WTC11 (cell line): ENCODE measurements at regions not wholly inside any gene's neighbourhood (a gene's known extent, or its start where the extent isn't known, plus 50 kb on each side); places are given as distances from the start of the nearest gene placed in this dataset.

ENCODE experiments used
- ATAC-seq: fragments of 200-7000 bp; cut with Tn5 transposase; 2 replicates; pipeline ENCODE4 v1.10.0; 2021; ENCODE audit warnings: mild to moderate bottlenecking, moderate library complexity
- CTCF ChIA-PET: fragments of 300-600 bp; sonication (Branson Sonifier 250); formaldehyde crosslinking; loops from one replicate; lab custom pipeline; 2021; ENCODE audit warnings: antibody characterized with exemption; lab: Charles Lee
- POLR2A ChIA-PET: fragments of 350-600 bp; sonication (Branson Sonifier 250); formaldehyde crosslinking; loops from one replicate; lab custom pipeline; 2021; ENCODE audit warnings: antibody characterized with exemption; lab: Charles Lee
- DNase-seq: peaks from one replicate; pipeline ENCODE4 v3.0.0; 2021; ENCODE audit warnings: low spot score
- H3K27ac Mint-ChIP-seq: 2 replicates; pipeline ENCODE4 v1.8.0; 2021; ENCODE audit warnings: mixed read lengths
- H3K27me3 Mint-ChIP-seq: 2 replicates; pipeline ENCODE4 v1.8.0; 2021; ENCODE audit warnings: low read depth, mild to moderate bottlenecking, moderate library complexity, mixed read lengths
- H3K36me3 Mint-ChIP-seq: 2 replicates; pipeline ENCODE4 v1.8.0; 2021; ENCODE audit warnings: mixed read lengths
- H3K4me1 Mint-ChIP-seq: 2 replicates; pipeline ENCODE4 v1.8.0; 2022; ENCODE audit warnings: mixed read lengths
- H3K4me3 Mint-ChIP-seq: 2 replicates; pipeline ENCODE4 v1.8.0; 2021; ENCODE audit warnings: mild to moderate bottlenecking, moderate library complexity, mixed read lengths
- H3K9me3 Mint-ChIP-seq: 2 replicates; pipeline ENCODE4 v1.8.0; 2021; ENCODE audit warnings: mixed read lengths
- AFF4 ChIP-seq: sonication (generic); formaldehyde crosslinking; IDR thresholded peaks from 2 replicates; pipeline ENCODE4 v1.8.1; 2023; ENCODE audit warnings: mild to moderate bottlenecking, missing genetic modification reagents, borderline replicate concordance
- CBFB ChIP-seq: sonication (generic); formaldehyde crosslinking; IDR thresholded peaks from 2 replicates; pipeline ENCODE4 v1.8.1; 2022; ENCODE audit warnings: mild to moderate bottlenecking, low read depth, missing genetic modification reagents
- EMX1 ChIP-seq: fragments of 250-450 bp; sonication (Bioruptor Pico); IDR thresholded peaks from 2 replicates; pipeline ENCODE4 v1.8.0; 2021; ENCODE audit warnings: mild to moderate bottlenecking
- ESRRA ChIP-seq: sonication (generic); formaldehyde crosslinking; IDR thresholded peaks from 2 replicates; pipeline ENCODE4 v1.8.1; 2022; ENCODE audit warnings: mild to moderate bottlenecking, missing genetic modification reagents, borderline replicate concordance
- FOXK1 ChIP-seq: sonication (generic); formaldehyde crosslinking; IDR thresholded peaks from 2 replicates; pipeline ENCODE4 v1.8.0; 2022; ENCODE audit warnings: mild to moderate bottlenecking, moderate library complexity, missing genetic modification reagents
- IRF1 ChIP-seq: sonication (generic); formaldehyde crosslinking; IDR thresholded peaks from 2 replicates; pipeline ENCODE4 v1.8.0; 2023; ENCODE audit warnings: missing genetic modification reagents
- JAZF1 ChIP-seq: fragments of 250-450 bp; sonication (Bioruptor Pico); IDR thresholded peaks from 2 replicates; pipeline ENCODE4 v1.9.0; 2021; ENCODE audit warnings: moderate library complexity, mild to moderate bottlenecking, inconsistent platforms
- KAT7 ChIP-seq: sonication (generic); formaldehyde crosslinking; IDR thresholded peaks from 2 replicates; pipeline ENCODE4 v1.8.1; 2023; ENCODE audit warnings: missing genetic modification reagents, mild to moderate bottlenecking, borderline replicate concordance
- NFE2L1 ChIP-seq: sonication (generic); formaldehyde crosslinking; IDR thresholded peaks from 2 replicates; pipeline ENCODE4 v1.8.1; 2023; ENCODE audit warnings: missing genetic modification reagents
- NR2C2 ChIP-seq: sonication (generic); formaldehyde crosslinking; IDR thresholded peaks from 2 replicates; pipeline ENCODE4 v1.8.0; 2022; ENCODE audit warnings: mild to moderate bottlenecking, missing genetic modification reagents
- NR3C1 ChIP-seq: sonication (generic); formaldehyde crosslinking; conservative IDR thresholded peaks from 2 replicates; pipeline ENCODE4 v1.8.1; 2023; ENCODE audit warnings: low read depth, mild to moderate bottlenecking, missing genetic modification reagents
- OVOL2 ChIP-seq: fragments of 250-450 bp; sonication (Bioruptor Pico); IDR thresholded peaks from 2 replicates; pipeline ENCODE4 v1.9.0; 2021; ENCODE audit warnings: mild to moderate bottlenecking, borderline replicate concordance
- PREB ChIP-seq: sonication (generic); formaldehyde crosslinking; IDR thresholded peaks from 2 replicates; pipeline ENCODE4 v1.8.1; 2022; ENCODE audit warnings: mild to moderate bottlenecking, missing genetic modification reagents, moderate library complexity, borderline replicate concordance
- SMAD3 ChIP-seq: sonication (generic); formaldehyde crosslinking; IDR thresholded peaks from 2 replicates; pipeline ENCODE4 v1.8.0; 2022; ENCODE audit warnings: missing genetic modification reagents, mild to moderate bottlenecking, borderline replicate concordance
- SMAD4 ChIP-seq: sonication (generic); formaldehyde crosslinking; IDR thresholded peaks from 2 replicates; pipeline ENCODE4 v1.8.0; 2022; ENCODE audit warnings: mild to moderate bottlenecking, missing genetic modification reagents
- ZNF121 ChIP-seq: sonication (generic); formaldehyde crosslinking; IDR thresholded peaks from 2 replicates; pipeline ENCODE4 v1.8.0; 2023; ENCODE audit warnings: missing genetic modification reagents
- ZNF281 ChIP-seq: sonication (generic); formaldehyde crosslinking; IDR thresholded peaks from 2 replicates; pipeline ENCODE4 v1.8.0; 2023; ENCODE audit warnings: mild to moderate bottlenecking, missing genetic modification reagents
- ZNF416 ChIP-seq: fragments of 250-450 bp; sonication (Bioruptor Pico); IDR thresholded peaks from 2 replicates; pipeline ENCODE4 v1.9.0; 2021; ENCODE audit warnings: mild to moderate bottlenecking, inconsistent platforms
- TF ChIP-seq, protein P1 (sequence below): fragments of 250-450 bp; sonication (Bioruptor Pico); IDR thresholded peaks from 2 replicates; pipeline ENCODE4 v1.9.0; 2021; ENCODE audit warnings: moderate library complexity, mild to moderate bottlenecking, inconsistent platforms, borderline replicate concordance
- TF ChIP-seq, protein P2 (sequence below): fragments of 250-450 bp; sonication (Bioruptor Pico); IDR thresholded peaks from 2 replicates; pipeline ENCODE4 v2.1.2; 2022; ENCODE audit warnings: mild to moderate bottlenecking, moderate library complexity
- TF ChIP-seq, protein P3 (sequence below): sonication (generic); formaldehyde crosslinking; IDR thresholded peaks from 2 replicates; pipeline ENCODE4 v1.8.0; 2022; ENCODE audit warnings: mild to moderate bottlenecking, missing genetic modification reagents

GRCh38 chr13:44296856-44297255 lies 76.8 kb upstream of the SERP2 start:
- ChIA-PET POLR2A (no interaction called here), CTCF (no interaction called here)
- no peak overlapping the region for H3K4me3 Mint-ChIP-seq
- ATAC-seq (no peak), DNase-seq (no peak)
- TF ChIP-seq IRF1 (CRISPR knock-in tag) (no peak), ZNF121 (CRISPR knock-in tag) (no peak), AFF4 (no peak), KAT7 (CRISPR knock-in tag) (no peak), NR2C2 (CRISPR knock-in tag) (no peak), SMAD3 (no peak), ZNF281 (no peak), ZNF416 (CRISPR knock-in tag) (no peak), PREB (no peak), FOXK1 (CRISPR knock-in tag) (no peak), ESRRA (CRISPR knock-in tag) (no peak), NR3C1 (CRISPR knock-in tag) (no peak)
- TF ChIP-seq, protein P1, sequence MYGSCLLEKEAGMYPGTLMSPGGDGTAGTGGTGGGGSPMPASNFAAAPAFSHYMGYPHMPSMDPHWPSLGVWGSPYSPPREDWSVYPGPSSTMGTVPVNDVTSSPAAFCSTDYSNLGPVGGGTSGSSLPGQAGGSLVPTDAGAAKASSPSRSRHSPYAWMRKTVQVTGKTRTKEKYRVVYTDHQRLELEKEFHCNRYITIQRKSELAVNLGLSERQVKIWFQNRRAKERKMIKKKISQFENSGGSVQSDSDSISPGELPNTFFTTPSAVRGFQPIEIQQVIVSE (CRISPR knock-in tag) = no peak
- H3K9me3 Mint-ChIP-seq = no peaks in the 10 kb centered on the region; the same call in 1 of the 2 replicates
- no peak overlapping the region for H3K27ac Mint-ChIP-seq
- H3K36me3 Mint-ChIP-seq = no peaks in the 10 kb centered on the region
- H3K4me1 Mint-ChIP-seq = peaks cover 19% of the 10 kb centered on the region
- no peaks in the 10 kb centered on the region; the same call in 1 of the 2 replicates for H3K27me3 Mint-ChIP-seq

- H3K36me3 Mint-ChIP-seq = no peaks in the 10 kb centered on the region
- H3K4me3 Mint-ChIP-seq = no peak overlapping the region
- ATAC-seq (no peak), DNase-seq (no peak)
- H3K27ac Mint-ChIP-seq = no peak overlapping the region
- H3K27me3 Mint-ChIP-seq = peaks cover 5% of the 10 kb centered on the region
- POLR2A ChIA-PET = no interaction called here
- peaks cover 12% of the 10 kb centered on the region for H3K4me1 Mint-ChIP-seq
- no peaks in the 10 kb centered on the region; the same call in 1 of the 2 replicates for H3K9me3 Mint-ChIP-seq
- CTCF ChIA-PET = no interaction called here
- no peak for TF ChIP-seq EMX1 (CRISPR knock-in tag)
- no peak for TF ChIP-seq SMAD4 (CRISPR knock-in tag)
- no peak for TF ChIP-seq NFE2L1 (CRISPR knock-in tag)
- TF ChIP-seq, protein P2, sequence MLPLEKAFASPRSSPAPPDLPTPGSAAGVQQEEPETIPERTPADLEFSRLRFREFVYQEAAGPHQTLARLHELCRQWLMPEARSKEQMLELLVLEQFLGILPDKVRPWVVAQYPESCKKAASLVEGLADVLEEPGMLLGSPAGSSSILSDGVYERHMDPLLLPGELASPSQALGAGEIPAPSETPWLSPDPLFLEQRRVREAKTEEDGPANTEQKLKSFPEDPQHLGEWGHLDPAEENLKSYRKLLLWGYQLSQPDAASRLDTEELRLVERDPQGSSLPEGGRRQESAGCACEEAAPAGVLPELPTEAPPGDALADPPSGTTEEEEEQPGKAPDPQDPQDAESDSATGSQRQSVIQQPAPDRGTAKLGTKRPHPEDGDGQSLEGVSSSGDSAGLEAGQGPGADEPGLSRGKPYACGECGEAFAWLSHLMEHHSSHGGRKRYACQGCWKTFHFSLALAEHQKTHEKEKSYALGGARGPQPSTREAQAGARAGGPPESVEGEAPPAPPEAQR (CRISPR knock-in tag) = no peak
- TF ChIP-seq CBFB (CRISPR knock-in tag) = no peak
- TF ChIP-seq, protein P3, sequence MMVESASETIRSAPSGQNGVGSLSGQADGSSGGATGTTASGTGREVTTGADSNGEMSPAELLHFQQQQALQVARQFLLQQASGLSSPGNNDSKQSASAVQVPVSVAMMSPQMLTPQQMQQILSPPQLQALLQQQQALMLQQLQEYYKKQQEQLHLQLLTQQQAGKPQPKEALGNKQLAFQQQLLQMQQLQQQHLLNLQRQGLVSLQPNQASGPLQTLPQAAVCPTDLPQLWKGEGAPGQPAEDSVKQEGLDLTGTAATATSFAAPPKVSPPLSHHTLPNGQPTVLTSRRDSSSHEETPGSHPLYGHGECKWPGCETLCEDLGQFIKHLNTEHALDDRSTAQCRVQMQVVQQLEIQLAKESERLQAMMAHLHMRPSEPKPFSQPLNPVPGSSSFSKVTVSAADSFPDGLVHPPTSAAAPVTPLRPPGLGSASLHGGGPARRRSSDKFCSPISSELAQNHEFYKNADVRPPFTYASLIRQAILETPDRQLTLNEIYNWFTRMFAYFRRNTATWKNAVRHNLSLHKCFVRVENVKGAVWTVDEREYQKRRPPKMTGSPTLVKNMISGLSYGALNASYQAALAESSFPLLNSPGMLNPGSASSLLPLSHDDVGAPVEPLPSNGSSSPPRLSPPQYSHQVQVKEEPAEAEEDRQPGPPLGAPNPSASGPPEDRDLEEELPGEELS (CRISPR knock-in tag) = no peak
- TF ChIP-seq ZNF121 (CRISPR knock-in tag) = no peak
- no peak for TF ChIP-seq ZNF281
- no peak for TF ChIP-seq JAZF1 (CRISPR knock-in tag)
- no peak for TF ChIP-seq OVOL2 (CRISPR knock-in tag)
Measured at GRCh38 chr13:44298314-44298713, 75.3 kb upstream of the SERP2 start.
